ENCODE measurements at regions not wholly inside any gene's neighbourhood (a gene's known extent, or its start where the extent isn't known, plus 50 kb on each side); places are given as distances from the start of the nearest gene placed in this dataset.
"Not testable (repeated sequence)": the region's sequence is repeated elsewhere in the genome, so short reads cannot be mapped to it uniquely, and the experiment has no call there.

GRCh38 chr4:91990726-91991125 lies 313.0 kb upstream of the GRID2 start:
- Histone ChIP-seq H3K9me3 (ENCODE audit: control insufficient read depth, insufficient read depth, low read length) (no peaks in the 10 kb centered on the region), H3K4me1 (ENCODE audit: insufficient read depth, low read length) (no peaks in the 10 kb centered on the region), H3K36me3 (ENCODE audit: insufficient read depth, low read length) (no peaks in the 10 kb centered on the region), H3K9ac (ENCODE audit: low read depth, low read length) (no peak overlapping the region)

GRCh38 chr4:91997045-91997444 lies 306.7 kb upstream of the GRID2 start:
- H3K4me1 ChIP-seq (ENCODE audit: insufficient read depth, low read length): no peaks in the 10 kb centered on the region
- no peak overlapping the region for H3K9ac ChIP-seq (ENCODE audit: low read depth, low read length)
- no peaks in the 10 kb centered on the region for H3K9me3 ChIP-seq (ENCODE audit: control insufficient read depth, insufficient read depth, low read length)
- no peaks in the 10 kb centered on the region for H3K36me3 ChIP-seq (ENCODE audit: insufficient read depth, low read length)

DNA sequence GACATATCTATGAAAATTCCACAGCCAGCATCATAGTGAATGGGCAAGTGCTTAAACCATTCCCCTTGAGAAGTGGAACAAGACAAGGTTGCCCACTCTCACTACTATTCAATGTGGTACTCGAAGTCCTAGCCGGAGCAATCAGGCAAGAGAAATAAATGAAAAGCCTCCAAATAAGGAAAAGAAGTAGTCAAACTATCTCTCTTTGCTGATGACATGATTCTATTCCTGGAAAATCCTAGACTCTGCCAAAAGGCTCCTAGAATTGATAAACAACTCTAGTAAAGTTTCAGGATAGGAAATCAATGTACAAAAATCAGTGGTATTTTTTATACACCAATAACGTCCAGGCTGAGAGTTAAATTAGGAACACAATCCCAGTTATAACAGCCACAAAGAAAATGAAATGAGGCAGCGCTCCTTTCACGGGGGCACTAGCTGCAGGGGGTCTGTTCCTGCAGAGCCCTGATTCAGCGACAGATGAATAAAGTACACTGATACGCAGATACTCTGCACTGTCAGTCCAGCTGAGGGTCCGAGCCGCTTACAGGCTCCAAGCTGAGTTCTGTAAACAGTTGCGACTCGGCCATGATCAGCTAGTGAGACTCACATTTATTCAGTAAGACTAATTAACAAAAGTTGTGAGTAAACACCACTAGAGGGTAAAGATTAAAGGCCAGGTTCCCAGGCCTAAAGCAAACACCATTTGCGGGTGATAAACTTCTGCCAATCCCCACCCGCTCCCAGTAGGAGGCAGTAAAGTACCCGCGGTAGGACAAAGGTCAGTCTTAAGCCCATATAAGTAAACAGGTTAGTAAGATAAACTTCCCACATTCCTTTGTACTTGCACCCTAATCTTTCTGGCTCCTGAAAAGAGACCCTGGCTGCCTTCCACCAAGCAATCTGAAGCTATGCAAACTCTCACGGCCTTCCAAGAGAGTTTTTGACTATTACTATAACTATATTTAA lies 290.6 kb upstream of the GRID2 start:
- Histone ChIP-seq H3K9ac (ENCODE audit: low read depth, low read length) (no peak overlapping the region), H3K4me1 (ENCODE audit: insufficient read depth, low read length) (no peaks in the 10 kb centered on the region), H3K9me3 (ENCODE audit: control insufficient read depth, insufficient read depth, low read length) (no peaks in the 10 kb centered on the region), H3K36me3 (ENCODE audit: insufficient read depth, low read length) (no peaks in the 10 kb centered on the region)

GRCh38 chr4:92014067-92014466 lies 289.7 kb upstream of the GRID2 start:
- H3K4me1 ChIP-seq (ENCODE audit: insufficient read depth, low read length): no peaks in the 10 kb centered on the region
- H3K9ac ChIP-seq (ENCODE audit: low read depth, low read length): no peak overlapping the region
- no peaks in the 10 kb centered on the region for H3K36me3 ChIP-seq (ENCODE audit: insufficient read depth, low read length)
- H3K9me3 ChIP-seq (ENCODE audit: control insufficient read depth, insufficient read depth, low read length): no peaks in the 10 kb centered on the region

DNA sequence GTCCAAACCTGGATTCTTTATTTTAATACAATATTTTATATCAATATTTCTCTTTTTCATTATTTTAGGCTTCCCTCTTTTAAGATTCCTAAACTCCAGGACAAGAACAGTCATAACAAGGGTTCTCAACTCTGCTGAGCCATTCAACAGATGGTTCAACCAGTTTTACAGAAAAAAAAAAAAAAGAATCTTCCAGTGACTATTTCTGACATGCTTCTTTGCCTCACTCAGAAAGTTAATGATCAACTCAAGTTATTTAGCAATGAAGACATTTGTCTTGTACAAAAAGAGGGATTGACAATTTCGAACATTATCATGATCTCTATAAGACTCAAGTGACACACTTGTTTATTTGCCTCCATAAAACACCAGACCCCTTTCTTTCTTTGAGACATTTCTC lies 282.6 kb upstream of the GRID2 start:
- Histone ChIP-seq H3K36me3 (ENCODE audit: insufficient read depth, low read length) (no peaks in the 10 kb centered on the region), H3K9me3 (ENCODE audit: control insufficient read depth, insufficient read depth, low read length) (no peaks in the 10 kb centered on the region), H3K4me1 (ENCODE audit: insufficient read depth, low read length) (no peaks in the 10 kb centered on the region), H3K9ac (ENCODE audit: low read depth, low read length) (no peak overlapping the region)

DNA sequence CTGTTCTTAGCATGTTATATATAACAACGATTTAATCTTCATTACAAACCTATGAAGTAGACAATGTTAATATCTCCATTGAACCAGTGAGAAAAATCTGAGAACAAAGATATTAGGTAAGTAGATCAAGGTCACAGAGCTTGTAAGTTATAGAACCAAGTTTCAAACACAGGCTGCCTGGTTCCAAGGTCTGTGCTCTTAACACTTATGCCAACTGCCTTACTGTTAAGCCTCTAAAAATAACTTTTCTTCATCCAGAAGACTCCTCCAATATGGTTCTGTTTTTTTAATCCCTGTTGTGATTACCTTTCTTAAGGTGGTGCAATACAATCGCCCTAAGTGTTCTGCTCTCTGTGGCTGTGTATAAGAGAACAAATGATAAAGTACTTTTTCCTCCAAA lies 282.0 kb upstream of the GRID2 start:
- no peaks in the 10 kb centered on the region for H3K9me3 ChIP-seq (ENCODE audit: control insufficient read depth, insufficient read depth, low read length)
- H3K9ac ChIP-seq (ENCODE audit: low read depth, low read length): no peak overlapping the region
- H3K4me1 ChIP-seq (ENCODE audit: insufficient read depth, low read length): no peaks in the 10 kb centered on the region
- H3K36me3 ChIP-seq (ENCODE audit: insufficient read depth, low read length): no peaks in the 10 kb centered on the region

GRCh38 chr4:92028830-92029229 lies 274.9 kb upstream of the GRID2 start:
- H3K9ac ChIP-seq (ENCODE audit: low read depth, low read length); H3K9me3 ChIP-seq (ENCODE audit: control insufficient read depth, insufficient read depth, low read length); H3K36me3 ChIP-seq (ENCODE audit: insufficient read depth, low read length); H3K4me1 ChIP-seq (ENCODE audit: insufficient read depth, low read length): not testable (repeated sequence)

- Histone ChIP-seq H3K36me3 (ENCODE audit: insufficient read depth, low read length) (no peaks in the 10 kb centered on the region), H3K9me3 (ENCODE audit: control insufficient read depth, insufficient read depth, low read length) (no peaks in the 10 kb centered on the region), H3K9ac (ENCODE audit: low read depth, low read length) (no peak overlapping the region), H3K4me1 (ENCODE audit: insufficient read depth, low read length) (no peaks in the 10 kb centered on the region)
Observed at GRCh38 chr4:92031825-92032224, 271.9 kb upstream of the GRID2 start.

DNA sequence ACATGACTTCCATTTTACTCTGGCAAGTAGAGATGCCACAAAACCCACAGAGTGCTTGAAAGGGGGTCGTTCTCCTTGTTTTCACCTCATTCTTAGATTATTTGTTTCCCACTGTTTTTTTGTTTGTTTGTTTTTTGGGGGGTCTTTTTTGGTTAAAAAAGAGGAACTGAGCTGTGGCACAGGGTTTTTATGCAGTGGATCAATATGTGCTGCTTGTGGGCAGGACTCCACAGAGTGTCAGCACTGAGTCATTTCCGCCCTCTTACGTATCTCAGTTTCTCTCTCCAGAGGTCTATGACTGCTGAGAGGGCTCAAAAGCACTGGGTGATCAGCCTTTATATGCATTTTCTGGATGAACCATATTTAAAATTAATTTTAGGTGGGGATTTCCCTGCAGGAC lies 268.1 kb upstream of the GRID2 start:
- Histone ChIP-seq H3K9me3 (ENCODE audit: control insufficient read depth, insufficient read depth, low read length) (peaks cover 5% of the 10 kb centered on the region; the same call in 1 of the 2 replicates), H3K36me3 (ENCODE audit: insufficient read depth, low read length) (no peaks in the 10 kb centered on the region), H3K4me1 (ENCODE audit: insufficient read depth, low read length) (no peaks in the 10 kb centered on the region), H3K9ac (ENCODE audit: low read depth, low read length) (no peak overlapping the region)

GRCh38 chr4:92045718-92046117 lies 258.0 kb upstream of the GRID2 start:
- Histone ChIP-seq H3K4me1 (ENCODE audit: insufficient read depth, low read length) (no peaks in the 10 kb centered on the region), H3K9ac (ENCODE audit: low read depth, low read length) (no peak overlapping the region), H3K9me3 (ENCODE audit: control insufficient read depth, insufficient read depth, low read length) (no peaks in the 10 kb centered on the region), H3K36me3 (ENCODE audit: insufficient read depth, low read length) (no peaks in the 10 kb centered on the region)

DNA sequence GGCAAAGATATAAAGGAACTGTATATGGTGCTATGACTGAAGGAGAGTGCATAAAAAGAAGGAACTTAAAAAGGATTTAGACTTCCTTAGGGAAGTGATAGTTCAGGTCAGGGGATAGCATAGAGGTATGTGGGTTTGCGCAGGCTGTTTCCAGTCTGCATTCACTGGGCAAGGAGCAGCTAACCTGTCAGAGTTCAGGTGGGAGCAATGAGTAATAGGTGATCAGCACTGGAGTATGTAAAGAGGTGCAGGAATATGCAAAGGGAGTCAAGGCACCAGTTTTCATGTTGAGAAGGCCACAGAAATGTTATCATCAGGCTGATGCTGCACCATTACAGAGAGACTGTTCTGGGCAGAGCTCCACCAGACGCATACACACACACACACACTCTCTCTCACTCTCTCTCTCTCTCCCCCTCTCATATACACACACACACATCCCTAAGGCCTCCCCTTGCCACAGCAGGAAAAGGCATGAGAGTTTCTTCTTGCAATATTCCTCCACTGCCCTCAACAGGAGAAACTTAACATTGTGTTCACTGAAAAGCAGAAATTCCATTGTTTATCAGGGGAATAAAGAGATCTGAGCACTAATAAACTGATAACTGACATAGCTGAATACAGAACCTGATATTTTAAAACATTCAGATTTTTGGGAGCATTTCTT lies 256.4 kb upstream of the GRID2 start:
- Histone ChIP-seq H3K9ac (ENCODE audit: low read depth, low read length) (no peak overlapping the region), H3K9me3 (ENCODE audit: control insufficient read depth, insufficient read depth, low read length) (no peaks in the 10 kb centered on the region), H3K4me1 (ENCODE audit: insufficient read depth, low read length) (no peaks in the 10 kb centered on the region), H3K36me3 (ENCODE audit: insufficient read depth, low read length) (no peaks in the 10 kb centered on the region)

DNA sequence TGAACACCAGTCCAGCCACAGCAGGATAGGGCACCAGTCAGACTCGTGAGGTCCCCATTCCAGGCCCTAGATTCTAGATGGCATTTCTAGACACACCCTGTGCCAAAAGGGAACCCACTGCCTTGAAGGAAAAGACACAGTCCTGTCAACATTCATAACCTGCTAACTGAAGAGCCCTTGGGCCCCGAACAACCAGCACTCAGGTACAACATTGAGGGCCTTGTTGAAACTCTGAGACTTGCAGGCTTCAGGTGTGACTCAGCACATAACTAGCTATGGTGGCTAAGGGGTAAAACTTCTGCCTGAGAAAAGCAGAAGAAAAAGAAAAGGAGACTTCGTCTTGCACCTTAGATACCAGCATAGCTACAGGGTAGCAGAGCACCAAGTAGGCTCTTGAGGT lies 252.9 kb upstream of the GRID2 start:
- no peaks in the 10 kb centered on the region for H3K36me3 ChIP-seq (ENCODE audit: insufficient read depth, low read length)
- no peak overlapping the region for H3K9ac ChIP-seq (ENCODE audit: low read depth, low read length)
- H3K4me1 ChIP-seq (ENCODE audit: insufficient read depth, low read length): no peaks in the 10 kb centered on the region
- H3K9me3 ChIP-seq (ENCODE audit: control insufficient read depth, insufficient read depth, low read length): no peaks in the 10 kb centered on the region

DNA sequence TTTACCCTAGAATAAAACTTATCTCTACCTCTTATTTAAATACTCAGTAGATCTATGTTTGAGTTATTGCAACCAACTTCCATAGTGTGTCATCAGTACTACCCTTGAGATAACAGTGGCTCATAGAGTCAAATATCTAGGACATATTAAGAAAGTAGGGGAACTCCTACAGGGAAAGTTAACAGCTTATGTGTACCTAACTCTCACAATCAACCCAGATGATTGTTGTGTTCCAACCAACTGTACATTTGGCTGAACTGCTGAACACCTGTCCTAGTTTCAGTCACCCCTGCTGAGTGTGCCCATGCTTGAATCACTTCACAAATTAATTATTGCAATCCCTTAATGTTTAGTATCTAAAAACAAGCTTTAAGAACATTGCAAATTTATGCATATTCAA lies 244.2 kb upstream of the GRID2 start:
- H3K9me3 ChIP-seq (ENCODE audit: control insufficient read depth, insufficient read depth, low read length): no peaks in the 10 kb centered on the region
- H3K9ac ChIP-seq (ENCODE audit: low read depth, low read length): no peak overlapping the region
- H3K36me3 ChIP-seq (ENCODE audit: insufficient read depth, low read length): no peaks in the 10 kb centered on the region; the same call in 1 of the 2 replicates
- no peaks in the 10 kb centered on the region for H3K4me1 ChIP-seq (ENCODE audit: insufficient read depth, low read length)

DNA sequence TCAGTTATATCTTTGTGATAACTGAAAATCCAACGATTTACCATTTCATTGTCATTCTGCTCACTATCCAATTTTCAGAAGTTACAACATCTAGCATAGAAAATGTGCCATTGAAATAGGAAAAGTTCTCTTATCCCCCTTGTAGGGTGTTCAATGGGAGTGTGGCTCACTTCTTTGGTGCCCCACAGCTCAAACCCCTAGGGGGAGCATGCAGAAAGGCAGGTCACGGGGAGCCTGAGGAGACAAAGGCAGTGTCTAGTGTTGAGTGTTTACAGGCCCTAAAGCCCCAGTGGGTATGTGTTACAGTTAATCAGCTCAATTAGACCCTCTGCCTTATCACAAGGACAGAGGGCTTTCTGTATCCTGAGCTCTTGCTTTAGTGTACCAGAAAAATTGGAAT lies 243.4 kb upstream of the GRID2 start:
- no peaks in the 10 kb centered on the region; the same call in 1 of the 2 replicates for H3K36me3 ChIP-seq (ENCODE audit: insufficient read depth, low read length)
- H3K4me1 ChIP-seq (ENCODE audit: insufficient read depth, low read length): no peaks in the 10 kb centered on the region
- H3K9me3 ChIP-seq (ENCODE audit: control insufficient read depth, insufficient read depth, low read length): no peaks in the 10 kb centered on the region
- H3K9ac ChIP-seq (ENCODE audit: low read depth, low read length): no peak overlapping the region

GRCh38 chr4:92064574-92064973 lies 239.2 kb upstream of the GRID2 start:
- no peak overlapping the region for H3K9ac ChIP-seq (ENCODE audit: low read depth, low read length)
- no peaks in the 10 kb centered on the region for H3K4me1 ChIP-seq (ENCODE audit: insufficient read depth, low read length)
- H3K9me3 ChIP-seq (ENCODE audit: control insufficient read depth, insufficient read depth, low read length): no peaks in the 10 kb centered on the region
- H3K36me3 ChIP-seq (ENCODE audit: insufficient read depth, low read length): no peaks in the 10 kb centered on the region; the same call in 1 of the 2 replicates
